Glutamatergic neuron (in vitro differentiated cells): ENCODE measurements at regions not wholly inside any gene's neighbourhood (a gene's known extent, or its start where the extent isn't known, plus 50 kb on each side); places are given as distances from the start of the nearest gene placed in this dataset.

Source experiments
- DNase-seq: peaks from one replicate; pipeline ENCODE4 v3.0.0; 2022
- H3K27ac Mint-ChIP-seq: one replicate; pipeline ENCODE4 v1.8.0; 2020; ENCODE audit warnings: mild to moderate bottlenecking, mixed read lengths, inconsistent platforms; ENCODE audit not compliant: unreplicated experiment
- H3K27me3 Mint-ChIP-seq: one replicate; pipeline ENCODE4 v1.8.0; 2020; ENCODE audit warnings: mild to moderate bottlenecking, moderate library complexity, mixed read lengths, inconsistent platforms; ENCODE audit not compliant: unreplicated experiment
- H3K36me3 Mint-ChIP-seq: one replicate; pipeline ENCODE4 v1.8.0; 2020; ENCODE audit warnings: mild to moderate bottlenecking, mixed read lengths, inconsistent platforms; ENCODE audit not compliant: unreplicated experiment
- H3K4me1 Mint-ChIP-seq: one replicate; pipeline ENCODE4 v1.8.0; 2020; ENCODE audit warnings: mild to moderate bottlenecking, low read depth, mixed read lengths, inconsistent platforms; ENCODE audit not compliant: unreplicated experiment
- H3K4me3 Mint-ChIP-seq: one replicate; pipeline ENCODE4 v1.8.0; 2020; ENCODE audit warnings: mild to moderate bottlenecking, mixed read lengths, inconsistent platforms; ENCODE audit not compliant: unreplicated experiment
- H3K9me3 Mint-ChIP-seq: one replicate; pipeline ENCODE4 v1.8.0; 2020; ENCODE audit warnings: mild to moderate bottlenecking, moderate library complexity, mixed read lengths, inconsistent platforms; ENCODE audit not compliant: unreplicated experiment
- CTCF ChIP-seq: fragments of 200-600 bp; sonication (generic); IDR thresholded peaks from one replicate; pipeline ENCODE4 v1.5.0; 2021; ENCODE audit not compliant: partially characterized antibody, unreplicated experiment

- no peak for DNase-seq
- peaks cover 6% of the 10 kb centered on the region for H3K36me3 Mint-ChIP-seq
- no peak overlapping the region for H3K27ac Mint-ChIP-seq
- H3K9me3 Mint-ChIP-seq: no peaks in the 10 kb centered on the region
- no peak overlapping the region for H3K4me3 Mint-ChIP-seq
- no peak for TF ChIP-seq CTCF
- H3K27me3 Mint-ChIP-seq: no peaks in the 10 kb centered on the region
- no peaks in the 10 kb centered on the region for H3K4me1 Mint-ChIP-seq
These were observed 411.4 kb downstream of the TRIB2 start for GRCh38 chr2:13128139-13128538.

- no peak for TF ChIP-seq CTCF
- H3K36me3 Mint-ChIP-seq: no peaks in the 10 kb centered on the region
- no peak for DNase-seq
- no peak overlapping the region for H3K27ac Mint-ChIP-seq
- no peaks in the 10 kb centered on the region for H3K4me1 Mint-ChIP-seq
- no peaks in the 10 kb centered on the region for H3K27me3 Mint-ChIP-seq
- no peak overlapping the region for H3K4me3 Mint-ChIP-seq
- H3K9me3 Mint-ChIP-seq: no peaks in the 10 kb centered on the region
These were observed 418.6 kb downstream of the TRIB2 start for GRCh38 chr2:13135369-13135768.

- Mint-ChIP-seq H3K9me3 (no peaks in the 10 kb centered on the region), H3K4me1 (no peaks in the 10 kb centered on the region), H3K36me3 (no peaks in the 10 kb centered on the region)
These were observed 419.1 kb downstream of the TRIB2 start for GRCh38 chr2:13135856-13136255.

GRCh38 chr2:13137679-13138078, 420.9 kb downstream of the TRIB2 start:
- TF ChIP-seq CTCF: no peak
- H3K27ac Mint-ChIP-seq: no peak overlapping the region
- H3K36me3 Mint-ChIP-seq: no peaks in the 10 kb centered on the region
- no peaks in the 10 kb centered on the region for H3K9me3 Mint-ChIP-seq
- H3K4me1 Mint-ChIP-seq: no peaks in the 10 kb centered on the region
- H3K4me3 Mint-ChIP-seq: no peak overlapping the region
- DNase-seq: no peak
- H3K27me3 Mint-ChIP-seq: no peaks in the 10 kb centered on the region

More at GRCh38 chr2:13135856-13136255, 419.1 kb downstream of the TRIB2 start:
- no peak for DNase-seq
- Mint-ChIP-seq H3K27me3 (no peaks in the 10 kb centered on the region), H3K4me3 (no peak overlapping the region), H3K27ac (no peak overlapping the region)
- TF ChIP-seq CTCF: no peak

- no peak for TF ChIP-seq CTCF
- no peaks in the 10 kb centered on the region for H3K27me3 Mint-ChIP-seq
These were observed 424.6 kb downstream of the TRIB2 start for GRCh38 chr2:13141315-13141714.

More at GRCh38 chr2:13141315-13141714, 424.6 kb downstream of the TRIB2 start:
- no peaks in the 10 kb centered on the region for H3K9me3 Mint-ChIP-seq
- H3K36me3 Mint-ChIP-seq: no peaks in the 10 kb centered on the region
- H3K27ac Mint-ChIP-seq: no peak overlapping the region
- DNase-seq: no peak
- H3K4me3 Mint-ChIP-seq: no peak overlapping the region
- no peaks in the 10 kb centered on the region for H3K4me1 Mint-ChIP-seq
